SK-N-SH (cell line): ENCODE measurements at regions not wholly inside any gene's neighbourhood (a gene's known extent, or its start where the extent isn't known, plus 50 kb on each side); places are given as distances from the start of the nearest gene placed in this dataset.

ENCODE experiments used
- CTCF ChIA-PET: fragments of 300-600, 350-600 bp; formaldehyde crosslinking; extraction: SDS; loops from one replicate; lab custom pipeline; 2021; lab: Yijun Ruan, JAX
- POLR2A ChIA-PET: fragments of 350-600 bp; sonication (Branson Sonifier 250); formaldehyde crosslinking; extraction: SDS; loops from one replicate; lab custom pipeline; 2020; ENCODE audit warnings: antibody characterized with exemption, inconsistent platforms; lab: Yijun Ruan, JAX
- DNase-seq: peaks from one replicate; pipeline ENCODE4 v3.0.0; 2012
- H2AFZ ChIP-seq: fragments of 200-600 bp; sonication (generic); 2 replicates; pipeline ENCODE4 v1.8.1; 2016; ENCODE audit warnings: antibody characterized with exemption, mild to moderate bottlenecking, low read depth
- H3F3A ChIP-seq: fragments of 200-600 bp; sonication (generic); replicated peaks from 2 replicates; pipeline ENCODE3; 2016; ENCODE audit warnings: antibody characterized with exemption, mild to moderate bottlenecking; ENCODE audit not compliant: insufficient read depth
- H3K27ac ChIP-seq, 2 experiments: fragments of 200-500 bp in 1 of 2; fragments of 200-600 bp in 1 of 2; sonication (Bioruptor generic) in 1 of 2; sonication (generic), shearing (Covaris generic) in 1 of 2; 2 replicates each; pipeline versions ENCODE4 v1.5.1 to v1.6.1; 2014 to 2016; ENCODE audit warnings: low read depth in 2 of 2, inconsistent platforms in 1 of 2, low read length in 1 of 2, mild to moderate bottlenecking in 1 of 2, mixed read lengths in 1 of 2
- H3K27me3 ChIP-seq: fragments of 200-600 bp; sonication (generic), shearing (Covaris generic); 2 replicates; pipeline ENCODE4 v1.6.1; 2016; ENCODE audit warnings: mixed run types; ENCODE audit not compliant: insufficient read depth
- H3K36me3 ChIP-seq, 2 experiments: fragments of 200-500 bp in 1 of 2; fragments of 200-600 bp in 1 of 2; sonication (Bioruptor generic) in 1 of 2; sonication (generic) in 1 of 2; replicated peaks in 1 of 2; 2 replicates each; pipeline versions ENCODE3 to v1.5.1; 2014 to 2016; ENCODE audit warnings: low read length in 1 of 2, mild to moderate bottlenecking in 1 of 2; ENCODE audit not compliant: insufficient read depth in 2 of 2, control insufficient read depth in 1 of 2
- H3K4me1 ChIP-seq, 2 experiments: fragments of 200-500 bp in 1 of 2; fragments of 200-600 bp in 1 of 2; sonication (Bioruptor generic) in 1 of 2; sonication (generic), shearing (Covaris generic) in 1 of 2; 2 replicates each; pipeline versions ENCODE4 v1.5.1 to v1.6.1; 2014 to 2016; ENCODE audit warnings: low read depth in 1 of 2, low read length in 1 of 2, mixed run types in 1 of 2; ENCODE audit not compliant: insufficient read depth in 2 of 2, control insufficient read depth in 1 of 2
- H3K4me2 ChIP-seq: fragments of 200-600 bp; sonication (generic), shearing (Covaris generic); 2 replicates; pipeline ENCODE4 v1.6.1; 2017; ENCODE audit warnings: mixed run types
- H3K4me3 ChIP-seq, 2 experiments: fragments of 200-500 bp in 1 of 2; fragments of 200-600 bp in 1 of 2; sonication (Bioruptor generic) in 1 of 2; sonication (generic), shearing (Covaris generic) in 1 of 2; 2 replicates each; pipeline versions ENCODE4 v1.5.1 to v1.8.1; 2014 to 2016; ENCODE audit warnings: low read depth in 2 of 2, inconsistent platforms in 1 of 2, low read length in 1 of 2, mild to moderate bottlenecking in 1 of 2, mixed read lengths in 1 of 2, moderate library complexity in 1 of 2
- H3K79me2 ChIP-seq: fragments of 200-600 bp; sonication (generic); 2 replicates; pipeline ENCODE4 v1.8.1; 2017; ENCODE audit warnings: mild to moderate bottlenecking; ENCODE audit not compliant: insufficient read depth
- H3K9ac ChIP-seq: fragments of 200-600 bp; sonication (generic); 2 replicates; pipeline ENCODE4 v1.6.1; 2017; ENCODE audit warnings: mixed run types
- H3K9me2 ChIP-seq: fragments of 200-600 bp; sonication (generic); 2 replicates; pipeline ENCODE4 v1.6.1; 2017; ENCODE audit warnings: mixed run types
- H3K9me3 ChIP-seq: fragments of 200-600 bp; sonication (generic); 2 replicates; pipeline ENCODE4 v1.6.1; 2017; ENCODE audit warnings: mixed run types, mild to moderate bottlenecking, moderate library complexity
- H4K20me1 ChIP-seq: fragments of 200-600 bp; sonication (generic); 2 replicates; pipeline ENCODE4 v1.6.1; 2017; ENCODE audit warnings: mild to moderate bottlenecking, mixed run types; ENCODE audit not compliant: insufficient read depth
- CHD2 ChIP-seq: fragments of 150-350 bp; IDR thresholded peaks from 2 replicates; pipeline ENCODE4 v1.6.1; 2018; ENCODE audit warnings: low read length; ENCODE audit not compliant: partially characterized antibody
- EZH2phosphoT487 ChIP-seq: fragments of 200-600 bp; sonication (generic); IDR thresholded peaks from 2 replicates; pipeline ENCODE4 v1.6.1; 2017; ENCODE audit warnings: low read depth, mixed run types, mild to moderate bottlenecking, antibody characterized with exemption, moderate library complexity, borderline replicate concordance
- FOXJ3 ChIP-seq: sonication (generic); formaldehyde crosslinking; IDR thresholded peaks from 2 replicates; pipeline ENCODE4 v1.5.1; 2020; ENCODE audit warnings: mild to moderate bottlenecking, missing genetic modification reagents
- FOXM1 ChIP-seq: IDR thresholded peaks from 2 replicates; pipeline ENCODE4 v1.4.0; 2012; ENCODE audit warnings: low read depth, mild to moderate bottlenecking
- GABPA ChIP-seq: IDR thresholded peaks from 2 replicates; pipeline ENCODE4 v1.4.0; 2012; ENCODE audit warnings: low read depth, mild to moderate bottlenecking
- GATA2 ChIP-seq: sonication (generic); formaldehyde crosslinking; IDR thresholded peaks from 2 replicates; pipeline ENCODE4 v1.5.0; 2020; ENCODE audit warnings: mild to moderate bottlenecking, missing genetic modification reagents
- MEF2A ChIP-seq: IDR thresholded peaks from 2 replicates; pipeline ENCODE4 v1.4.0; 2012; ENCODE audit warnings: low read depth, borderline replicate concordance
- MXI1 ChIP-seq: IDR thresholded peaks from 2 replicates; pipeline ENCODE4 v1.6.1; 2012; ENCODE audit warnings: mild to moderate bottlenecking, low read depth, low read length, improper control_type of control experiment
- NRF1 ChIP-seq: IDR thresholded peaks from 2 replicates; pipeline ENCODE4 v1.6.1; 2012; ENCODE audit warnings: low read depth, mild to moderate bottlenecking, low read length
- RAD21 ChIP-seq: IDR thresholded peaks from 2 replicates; pipeline ENCODE4 v1.6.1; 2012; ENCODE audit warnings: mild to moderate bottlenecking, low read length
- RXRA ChIP-seq: IDR thresholded peaks from 2 replicates; pipeline ENCODE4 v1.4.0; 2012; ENCODE audit warnings: low read depth, mild to moderate bottlenecking, borderline replicate concordance
- SIN3A ChIP-seq: IDR thresholded peaks from 2 replicates; pipeline ENCODE4 v1.6.1; 2012; ENCODE audit warnings: low read depth, mild to moderate bottlenecking, low read length, moderate library complexity, borderline replicate concordance
- SMC3 ChIP-seq: IDR thresholded peaks from 2 replicates; pipeline ENCODE4 v1.6.1; 2012; ENCODE audit warnings: low read depth, low read length, improper control_type of control experiment
- TCF12 ChIP-seq: IDR thresholded peaks from 2 replicates; pipeline ENCODE4 v1.4.0; 2012
- YY1 ChIP-seq: IDR thresholded peaks from 2 replicates; pipeline ENCODE4 v1.4.0; 2012; ENCODE audit warnings: low read depth, mild to moderate bottlenecking
- WGBS: methylation state at CpG from one replicate; pipeline ENCODE4 v1.1.6; 2017; ENCODE audit warnings: low lambda C conversion rate; 5-methylcytosine and 5-hydroxymethylcytosine counted together
- TF ChIP-seq, protein P1 (sequence below): IDR thresholded peaks from 2 replicates; pipeline ENCODE4 v1.4.0; 2012; ENCODE audit warnings: low read depth
- TF ChIP-seq, protein P2 (sequence below): fragments of 150-350 bp; IDR thresholded peaks from 2 replicates; pipeline ENCODE4 v1.6.1; 2017; ENCODE audit warnings: antibody characterized with exemption, low read length, low read depth, borderline replicate concordance
- TF ChIP-seq, protein P3 (sequence below): fragments of 200-600 bp; sonication (generic); IDR thresholded peaks from 2 replicates; pipeline ENCODE4 v1.6.1; 2017; ENCODE audit warnings: antibody characterized with exemption, mild to moderate bottlenecking, moderate library complexity
- TF ChIP-seq, protein P4 (sequence below): fragments of 150-350 bp; IDR thresholded peaks from 2 replicates; pipeline ENCODE4 v1.6.1; 2016; ENCODE audit warnings: mild to moderate bottlenecking, low read depth, low read length
- TF ChIP-seq, protein P5 (sequence below): IDR thresholded peaks from 2 replicates; pipeline ENCODE4; 2012

DNA sequence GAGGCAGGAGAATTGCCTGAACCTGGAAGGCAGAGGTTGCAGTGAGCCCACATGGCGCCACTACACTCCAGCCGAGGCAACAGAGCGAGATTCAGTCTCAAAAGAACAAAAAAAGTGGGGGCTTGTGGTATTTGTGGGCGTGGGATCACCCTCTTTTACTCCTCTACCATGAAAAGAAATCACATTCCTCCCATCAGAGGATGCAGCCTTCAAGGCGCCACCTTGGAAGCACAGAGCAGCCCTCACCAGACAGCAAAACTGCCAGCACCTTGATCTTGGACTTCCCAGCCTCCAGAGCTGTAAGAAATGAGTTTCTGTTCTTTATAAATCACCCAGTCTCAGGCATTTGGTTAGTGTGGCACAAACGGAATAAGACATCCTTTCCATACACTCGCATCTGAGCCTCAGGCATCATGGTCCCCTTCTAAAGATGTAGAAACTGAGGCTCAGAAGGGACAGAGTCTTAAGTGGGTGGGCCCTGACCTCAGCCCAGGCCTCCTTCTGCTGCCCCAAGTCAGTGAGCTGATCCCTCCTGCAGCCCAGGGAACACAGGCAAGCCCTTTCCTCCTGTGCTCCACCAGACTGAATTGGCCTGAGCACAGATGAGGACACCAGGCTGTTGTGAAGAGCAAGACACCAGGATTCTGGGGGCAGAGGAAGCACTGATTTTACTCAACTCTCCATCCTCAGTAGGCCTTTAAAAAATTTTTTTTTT is 201.7 kb upstream of the LINGO1 start:
- TF ChIP-seq MXI1 = no peak
- TF ChIP-seq EZH2phosphoT487 = no peak
- no peak for TF ChIP-seq RXRA
- TF ChIP-seq CHD2 = no peak
- TF ChIP-seq NRF1 = no peak
- TF ChIP-seq SMC3 = no peak
- TF ChIP-seq YY1 = no peak
- TF ChIP-seq, all 33 proteins: peak for 0
- ChIA-PET POLR2A (no interaction called here), CTCF (interaction anchor here (6.6 kb wide), 1 partner anchor 13 kb away, joined by 55 read pairs; no protein-coding TSS in a partner anchor)
- H3K79me2 ChIP-seq = no peaks in the 10 kb centered on the region
- 52% methylated on average over 7 of the region's 7 CpGs for WGBS
- H4K20me1 ChIP-seq = no peaks in the 10 kb centered on the region
- H3K9me2 ChIP-seq = no peaks in the 10 kb centered on the region
- DNase-seq = no peak
- H3K9me3 ChIP-seq = no peaks in the 10 kb centered on the region
- peaks cover 0 to 6% of the 10 kb centered on the region in 2 experiments; a peak in 1 of 4 replicates for H3K4me1 ChIP-seq
- H3K27ac ChIP-seq = no peak overlapping the region
- H3K9ac ChIP-seq = no peak overlapping the region
- H3K4me3 ChIP-seq = no peak overlapping the region
- H3K36me3 ChIP-seq = no peaks in the 10 kb centered on the region
- H2AFZ ChIP-seq = no peak overlapping the region
- H3F3A ChIP-seq = no peaks in the 10 kb centered on the region
- no peak overlapping the region for H3K4me2 ChIP-seq
- 0 out of 2 replicates have a peak, but pooled peaks cover 14% of the 10 kb centered on the region for H3K27me3 ChIP-seq

DNA sequence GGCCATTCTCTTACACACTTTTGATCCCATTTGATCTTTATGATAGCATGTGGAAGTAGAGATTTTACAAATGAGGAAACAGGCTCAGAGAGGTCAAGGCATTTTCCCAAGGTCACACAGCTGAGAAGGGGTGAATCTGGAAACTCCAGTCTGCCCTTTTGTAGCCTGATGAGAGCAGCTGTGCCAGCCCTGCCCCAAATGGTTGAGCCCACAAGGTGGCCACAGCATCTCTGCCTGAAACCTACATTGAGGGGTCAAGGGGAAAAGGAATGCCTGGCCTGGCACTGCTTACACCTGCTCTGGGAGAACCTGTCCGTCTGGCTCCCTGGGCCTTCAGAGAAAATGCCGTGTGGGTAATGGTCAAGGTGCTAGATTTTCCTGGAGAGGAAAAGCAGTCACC is 200.2 kb upstream of the LINGO1 start:
- no peaks in the 10 kb centered on the region for H3K79me2 ChIP-seq
- 0 out of 2 replicates have a peak, but pooled peaks cover 14% of the 10 kb centered on the region for H3K27me3 ChIP-seq
- H3K36me3 ChIP-seq = no peaks in the 10 kb centered on the region
- H2AFZ ChIP-seq = no peak overlapping the region
- H3K9me3 ChIP-seq = no peaks in the 10 kb centered on the region
- no peaks in the 10 kb centered on the region for H3F3A ChIP-seq
- H3K9ac ChIP-seq = no peak overlapping the region
- ChIA-PET POLR2A (interaction anchor here (0.5 kb wide), 1 partner anchor 169 kb away, joined by 3 read pairs; no protein-coding TSS in a partner anchor), CTCF (interaction anchor here (1.8 to 6.6 kb wide), 4 partner anchors 12 to 199 kb away, joined by 4 to 55 read pairs (median 12); no protein-coding TSS in a partner anchor)
- no peak overlapping the region for H3K27ac ChIP-seq
- no peak for DNase-seq
- TF ChIP-seq, protein P1, sequence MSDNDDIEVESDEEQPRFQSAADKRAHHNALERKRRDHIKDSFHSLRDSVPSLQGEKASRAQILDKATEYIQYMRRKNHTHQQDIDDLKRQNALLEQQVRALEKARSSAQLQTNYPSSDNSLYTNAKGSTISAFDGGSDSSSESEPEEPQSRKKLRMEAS = no peak
- no peak for TF ChIP-seq NRF1
- no peak for TF ChIP-seq TCF12
- no peak for TF ChIP-seq GATA2 (CRISPR knock-in tag)
- TF ChIP-seq FOXJ3 (CRISPR knock-in tag) = no peak
- no peak for TF ChIP-seq SMC3
- TF ChIP-seq, protein P2, sequence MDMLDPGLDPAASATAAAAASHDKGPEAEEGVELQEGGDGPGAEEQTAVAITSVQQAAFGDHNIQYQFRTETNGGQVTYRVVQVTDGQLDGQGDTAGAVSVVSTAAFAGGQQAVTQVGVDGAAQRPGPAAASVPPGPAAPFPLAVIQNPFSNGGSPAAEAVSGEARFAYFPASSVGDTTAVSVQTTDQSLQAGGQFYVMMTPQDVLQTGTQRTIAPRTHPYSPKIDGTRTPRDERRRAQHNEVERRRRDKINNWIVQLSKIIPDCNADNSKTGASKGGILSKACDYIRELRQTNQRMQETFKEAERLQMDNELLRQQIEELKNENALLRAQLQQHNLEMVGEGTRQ = no peak
- no peak for TF ChIP-seq SIN3A
- TF ChIP-seq, protein P3, sequence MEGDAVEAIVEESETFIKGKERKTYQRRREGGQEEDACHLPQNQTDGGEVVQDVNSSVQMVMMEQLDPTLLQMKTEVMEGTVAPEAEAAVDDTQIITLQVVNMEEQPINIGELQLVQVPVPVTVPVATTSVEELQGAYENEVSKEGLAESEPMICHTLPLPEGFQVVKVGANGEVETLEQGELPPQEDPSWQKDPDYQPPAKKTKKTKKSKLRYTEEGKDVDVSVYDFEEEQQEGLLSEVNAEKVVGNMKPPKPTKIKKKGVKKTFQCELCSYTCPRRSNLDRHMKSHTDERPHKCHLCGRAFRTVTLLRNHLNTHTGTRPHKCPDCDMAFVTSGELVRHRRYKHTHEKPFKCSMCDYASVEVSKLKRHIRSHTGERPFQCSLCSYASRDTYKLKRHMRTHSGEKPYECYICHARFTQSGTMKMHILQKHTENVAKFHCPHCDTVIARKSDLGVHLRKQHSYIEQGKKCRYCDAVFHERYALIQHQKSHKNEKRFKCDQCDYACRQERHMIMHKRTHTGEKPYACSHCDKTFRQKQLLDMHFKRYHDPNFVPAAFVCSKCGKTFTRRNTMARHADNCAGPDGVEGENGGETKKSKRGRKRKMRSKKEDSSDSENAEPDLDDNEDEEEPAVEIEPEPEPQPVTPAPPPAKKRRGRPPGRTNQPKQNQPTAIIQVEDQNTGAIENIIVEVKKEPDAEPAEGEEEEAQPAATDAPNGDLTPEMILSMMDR = no peak
- TF ChIP-seq, protein P4, sequence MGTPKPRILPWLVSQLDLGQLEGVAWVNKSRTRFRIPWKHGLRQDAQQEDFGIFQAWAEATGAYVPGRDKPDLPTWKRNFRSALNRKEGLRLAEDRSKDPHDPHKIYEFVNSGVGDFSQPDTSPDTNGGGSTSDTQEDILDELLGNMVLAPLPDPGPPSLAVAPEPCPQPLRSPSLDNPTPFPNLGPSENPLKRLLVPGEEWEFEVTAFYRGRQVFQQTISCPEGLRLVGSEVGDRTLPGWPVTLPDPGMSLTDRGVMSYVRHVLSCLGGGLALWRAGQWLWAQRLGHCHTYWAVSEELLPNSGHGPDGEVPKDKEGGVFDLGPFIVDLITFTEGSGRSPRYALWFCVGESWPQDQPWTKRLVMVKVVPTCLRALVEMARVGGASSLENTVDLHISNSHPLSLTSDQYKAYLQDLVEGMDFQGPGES = no peak
- no peak for TF ChIP-seq MXI1
- no peak for TF ChIP-seq GABPA
- TF ChIP-seq FOXM1 = no peak
- no peak for TF ChIP-seq RAD21
- TF ChIP-seq MEF2A = no peak
- TF ChIP-seq CHD2 = no peak
- TF ChIP-seq, protein P5, sequence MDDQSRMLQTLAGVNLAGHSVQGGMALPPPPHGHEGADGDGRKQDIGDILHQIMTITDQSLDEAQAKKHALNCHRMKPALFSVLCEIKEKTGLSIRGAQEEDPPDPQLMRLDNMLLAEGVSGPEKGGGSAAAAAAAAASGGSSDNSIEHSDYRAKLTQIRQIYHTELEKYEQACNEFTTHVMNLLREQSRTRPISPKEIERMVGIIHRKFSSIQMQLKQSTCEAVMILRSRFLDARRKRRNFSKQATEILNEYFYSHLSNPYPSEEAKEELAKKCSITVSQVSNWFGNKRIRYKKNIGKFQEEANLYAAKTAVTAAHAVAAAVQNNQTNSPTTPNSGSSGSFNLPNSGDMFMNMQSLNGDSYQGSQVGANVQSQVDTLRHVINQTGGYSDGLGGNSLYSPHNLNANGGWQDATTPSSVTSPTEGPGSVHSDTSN = no peak
- TF ChIP-seq, all 33 proteins: peak for 0
- 29% methylated on average over 1 of the region's 2 CpGs for WGBS
- H3K4me3 ChIP-seq = no peak overlapping the region
- H3K4me2 ChIP-seq = no peak overlapping the region
- H3K9me2 ChIP-seq = no peaks in the 10 kb centered on the region
- H4K20me1 ChIP-seq = no peaks in the 10 kb centered on the region
- H3K4me1 ChIP-seq = peaks cover 0 to 6% of the 10 kb centered on the region in 2 experiments; a peak in 1 of 4 replicates
